ENCODE measurements at regions not wholly inside any gene's neighbourhood (a gene's known extent, or its start where the extent isn't known, plus 50 kb on each side); places are given as distances from the start of the nearest gene placed in this dataset.

DNA sequence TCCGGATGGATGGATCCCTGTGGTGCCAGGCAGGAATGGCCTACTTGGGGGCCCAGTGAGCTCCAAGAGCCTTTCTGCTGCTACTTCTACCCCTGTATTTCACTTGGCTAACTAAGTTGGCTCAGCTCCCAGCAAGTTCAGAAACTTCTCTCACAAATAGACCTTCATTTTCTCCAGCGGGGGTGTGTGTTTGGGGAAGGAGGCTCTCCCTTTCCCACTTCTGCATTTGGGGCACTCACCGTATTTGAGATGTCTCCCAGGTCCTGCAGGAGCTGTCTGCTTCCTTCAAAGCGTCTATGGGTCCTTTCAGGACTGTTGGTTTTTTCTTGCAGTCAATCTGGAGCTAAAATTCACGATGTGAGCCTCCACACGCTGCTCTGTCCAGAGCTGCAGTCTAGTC lies 197.7 kb downstream of the SPANXN3 start:
- TF ChIP-seq, protein P1, sequence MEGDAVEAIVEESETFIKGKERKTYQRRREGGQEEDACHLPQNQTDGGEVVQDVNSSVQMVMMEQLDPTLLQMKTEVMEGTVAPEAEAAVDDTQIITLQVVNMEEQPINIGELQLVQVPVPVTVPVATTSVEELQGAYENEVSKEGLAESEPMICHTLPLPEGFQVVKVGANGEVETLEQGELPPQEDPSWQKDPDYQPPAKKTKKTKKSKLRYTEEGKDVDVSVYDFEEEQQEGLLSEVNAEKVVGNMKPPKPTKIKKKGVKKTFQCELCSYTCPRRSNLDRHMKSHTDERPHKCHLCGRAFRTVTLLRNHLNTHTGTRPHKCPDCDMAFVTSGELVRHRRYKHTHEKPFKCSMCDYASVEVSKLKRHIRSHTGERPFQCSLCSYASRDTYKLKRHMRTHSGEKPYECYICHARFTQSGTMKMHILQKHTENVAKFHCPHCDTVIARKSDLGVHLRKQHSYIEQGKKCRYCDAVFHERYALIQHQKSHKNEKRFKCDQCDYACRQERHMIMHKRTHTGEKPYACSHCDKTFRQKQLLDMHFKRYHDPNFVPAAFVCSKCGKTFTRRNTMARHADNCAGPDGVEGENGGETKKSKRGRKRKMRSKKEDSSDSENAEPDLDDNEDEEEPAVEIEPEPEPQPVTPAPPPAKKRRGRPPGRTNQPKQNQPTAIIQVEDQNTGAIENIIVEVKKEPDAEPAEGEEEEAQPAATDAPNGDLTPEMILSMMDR (IDR thresholded peaks at IDR 0.05) = no peak
- no peak for TF ChIP-seq POLR2A (IDR thresholded peaks at IDR 0.05)

All from thyroid gland (tissue), 4 donors.